KMS-11 (cell line): ENCODE measurements at regions not wholly inside any gene's neighbourhood (a gene's known extent, or its start where the extent isn't known, plus 50 kb on each side); places are given as distances from the start of the nearest gene placed in this dataset.

Experiments used
- H2AFZ ChIP-seq: fragments of 200-600 bp; sonication (generic); 2 replicates; pipeline ENCODE4 v1.6.1; 2016; ENCODE audit warnings: antibody characterized with exemption, mixed run types, low read depth
- H3K27ac ChIP-seq: fragments of 200-600 bp; sonication (generic); 2 replicates; pipeline ENCODE4 v1.6.1; 2016; ENCODE audit warnings: mild to moderate bottlenecking, mixed run types
- H3K27me3 ChIP-seq: fragments of 200-600 bp; sonication (generic); 2 replicates; pipeline ENCODE4 v1.6.1; 2017; ENCODE audit warnings: mild to moderate bottlenecking, low read depth, mixed run types, moderate library complexity; ENCODE audit not compliant: insufficient read depth
- H3K36me3 ChIP-seq: fragments of 200-600 bp; sonication (generic); 2 replicates; pipeline ENCODE4 v1.6.1; 2017; ENCODE audit warnings: mild to moderate bottlenecking, mixed run types; ENCODE audit not compliant: insufficient read depth
- H3K4me1 ChIP-seq: fragments of 200-600 bp; sonication (generic); 2 replicates; pipeline ENCODE4 v1.6.1; 2016; ENCODE audit warnings: mild to moderate bottlenecking, low read depth, mixed run types; ENCODE audit not compliant: poor library complexity, severe bottlenecking
- H3K4me2 ChIP-seq: fragments of 200-600 bp; sonication (generic); 2 replicates; pipeline ENCODE4 v1.7.0; 2016; ENCODE audit warnings: mild to moderate bottlenecking, mixed run types
- H3K4me3 ChIP-seq: fragments of 200-600 bp; sonication (generic); IDR thresholded peaks from 2 replicates; pipeline ENCODE4 v1.6.1; 2017; ENCODE audit warnings: low read depth, low read length, mixed read lengths; ENCODE audit not compliant: insufficient read depth
- H3K79me2 ChIP-seq: fragments of 200-600 bp; sonication (generic); 2 replicates; pipeline ENCODE4 v1.6.1; 2016; ENCODE audit warnings: low read depth, mixed run types; ENCODE audit not compliant: insufficient read depth
- H3K9ac ChIP-seq: fragments of 200-600 bp; sonication (generic); 2 replicates; pipeline ENCODE4 v1.6.1; 2016; ENCODE audit warnings: mild to moderate bottlenecking, mixed run types
- H4K20me1 ChIP-seq: fragments of 200-600 bp; sonication (generic); 2 replicates; pipeline ENCODE4 v1.6.1; 2016; ENCODE audit warnings: mild to moderate bottlenecking, mixed run types; ENCODE audit not compliant: insufficient read depth
- TF ChIP-seq, protein P1 (sequence below): fragments of 200-600 bp; sonication (generic); conservative IDR thresholded peaks from 2 replicates; pipeline ENCODE4 v1.6.1; 2017; ENCODE audit warnings: low read depth, mild to moderate bottlenecking, antibody characterized with exemption, low read length, moderate library complexity, mixed read lengths

DNA sequence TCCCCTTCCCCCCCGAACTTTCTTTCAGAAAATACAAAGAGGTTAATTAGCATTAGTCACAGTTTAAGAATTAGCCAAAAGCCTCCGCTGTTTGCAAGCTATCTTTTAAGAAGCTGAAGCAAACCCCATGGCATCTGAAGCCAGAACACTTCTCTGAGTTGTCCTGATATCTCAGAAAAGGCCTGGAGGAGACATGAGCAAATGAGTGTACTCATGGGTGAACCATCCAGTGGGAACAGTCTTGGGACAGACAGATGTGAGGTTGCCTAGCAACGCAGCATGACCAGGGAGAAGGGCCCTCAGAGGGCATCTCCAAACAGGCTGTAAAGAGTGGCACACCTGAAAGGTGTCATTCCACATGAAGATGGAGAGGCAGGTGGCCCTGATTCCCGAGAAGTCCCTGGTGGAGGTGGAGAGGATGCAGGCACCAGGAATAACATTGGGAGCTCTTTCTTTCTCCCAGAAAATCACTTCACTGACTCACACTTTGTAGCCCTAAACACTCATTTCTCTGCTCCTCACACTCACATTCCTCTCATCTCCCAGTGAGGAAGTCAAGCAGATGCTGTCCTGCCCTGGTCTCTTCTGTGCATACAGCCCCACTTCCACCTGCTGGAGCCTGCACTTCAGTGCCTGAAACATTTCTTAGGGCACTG is 87.0 kb upstream of the TSHZ3 start:
- Histone ChIP-seq H3K36me3 (no peaks in the 10 kb centered on the region), H4K20me1 (no peaks in the 10 kb centered on the region), H3K27me3 (no peaks in the 10 kb centered on the region), H3K9ac (no peak overlapping the region), H3K79me2 (no peaks in the 10 kb centered on the region), H3K27ac (no peak overlapping the region), H3K4me3 (no peak overlapping the region), H3K4me2 (no peak overlapping the region), H2AFZ (no peak overlapping the region), H3K4me1 (no peaks in the 10 kb centered on the region)
- TF ChIP-seq, protein P1, sequence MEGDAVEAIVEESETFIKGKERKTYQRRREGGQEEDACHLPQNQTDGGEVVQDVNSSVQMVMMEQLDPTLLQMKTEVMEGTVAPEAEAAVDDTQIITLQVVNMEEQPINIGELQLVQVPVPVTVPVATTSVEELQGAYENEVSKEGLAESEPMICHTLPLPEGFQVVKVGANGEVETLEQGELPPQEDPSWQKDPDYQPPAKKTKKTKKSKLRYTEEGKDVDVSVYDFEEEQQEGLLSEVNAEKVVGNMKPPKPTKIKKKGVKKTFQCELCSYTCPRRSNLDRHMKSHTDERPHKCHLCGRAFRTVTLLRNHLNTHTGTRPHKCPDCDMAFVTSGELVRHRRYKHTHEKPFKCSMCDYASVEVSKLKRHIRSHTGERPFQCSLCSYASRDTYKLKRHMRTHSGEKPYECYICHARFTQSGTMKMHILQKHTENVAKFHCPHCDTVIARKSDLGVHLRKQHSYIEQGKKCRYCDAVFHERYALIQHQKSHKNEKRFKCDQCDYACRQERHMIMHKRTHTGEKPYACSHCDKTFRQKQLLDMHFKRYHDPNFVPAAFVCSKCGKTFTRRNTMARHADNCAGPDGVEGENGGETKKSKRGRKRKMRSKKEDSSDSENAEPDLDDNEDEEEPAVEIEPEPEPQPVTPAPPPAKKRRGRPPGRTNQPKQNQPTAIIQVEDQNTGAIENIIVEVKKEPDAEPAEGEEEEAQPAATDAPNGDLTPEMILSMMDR: no peak

DNA sequence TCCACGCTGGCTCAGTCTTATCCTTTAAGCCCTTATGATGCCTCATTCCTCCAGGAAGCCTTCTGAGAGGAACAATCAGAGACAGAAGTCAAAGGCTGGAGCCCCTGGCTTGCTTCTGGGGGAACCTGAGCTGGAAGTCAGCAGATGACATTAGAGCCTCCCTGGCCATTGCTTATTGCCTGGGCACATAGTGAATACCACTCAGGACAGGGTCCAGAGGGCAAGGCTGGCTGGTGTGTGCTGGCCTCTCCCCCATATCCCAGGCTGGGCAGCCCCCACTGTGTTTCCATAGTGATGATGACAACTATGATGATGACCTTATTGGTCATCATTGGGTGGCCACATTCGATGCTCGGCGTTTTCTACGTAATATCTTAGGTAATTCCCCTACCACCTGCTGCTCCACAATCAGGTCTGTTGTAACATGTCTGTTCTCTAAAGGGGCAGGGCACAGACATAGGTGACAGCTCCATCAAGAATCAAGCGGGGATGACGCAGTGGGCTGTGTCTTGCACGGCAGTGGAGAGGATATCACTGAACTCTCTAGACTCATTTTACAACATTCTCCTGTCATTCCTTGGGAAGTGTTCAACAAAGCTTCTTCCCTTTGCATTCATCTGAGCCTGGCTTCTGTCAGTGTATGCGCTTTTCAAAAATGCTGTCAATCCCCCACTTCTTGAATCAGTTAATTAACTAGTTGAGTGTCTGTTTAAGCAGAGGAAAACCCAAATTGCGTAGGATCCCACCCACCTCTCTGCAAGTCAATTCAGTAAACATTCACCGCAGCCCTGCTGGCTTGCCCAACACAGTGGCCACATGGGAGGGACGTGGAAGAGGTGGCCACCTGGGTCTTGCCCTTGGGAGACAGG is 89.4 kb upstream of the TSHZ3 start:
- H3K9ac ChIP-seq: no peak overlapping the region
- H3K4me2 ChIP-seq: no peak overlapping the region
- H3K79me2 ChIP-seq: no peaks in the 10 kb centered on the region
- no peaks in the 10 kb centered on the region for H3K36me3 ChIP-seq
- no peak overlapping the region for H2AFZ ChIP-seq
- H3K4me1 ChIP-seq: no peaks in the 10 kb centered on the region
- H3K27ac ChIP-seq: no peak overlapping the region
- TF ChIP-seq, protein P1: no peak
- H3K4me3 ChIP-seq: no peak overlapping the region
- no peaks in the 10 kb centered on the region for H4K20me1 ChIP-seq
- H3K27me3 ChIP-seq: no peaks in the 10 kb centered on the region

DNA sequence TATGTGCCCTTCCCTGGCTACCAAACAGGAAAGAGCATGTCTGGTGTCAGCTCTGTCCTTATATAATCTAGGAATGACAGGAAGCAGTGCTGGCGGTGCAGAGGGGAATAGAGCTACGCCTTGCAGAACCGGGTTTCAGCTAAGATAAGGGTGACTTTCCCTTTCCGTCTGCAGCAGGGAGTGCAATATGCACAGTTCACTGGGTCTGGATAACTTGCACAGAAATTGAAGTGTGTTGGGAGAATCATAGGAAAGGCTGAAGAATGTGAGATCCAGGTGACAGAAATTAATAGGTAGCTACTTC is 90.0 kb upstream of the TSHZ3 start:
- no peaks in the 10 kb centered on the region for H4K20me1 ChIP-seq
- no peak overlapping the region for H3K9ac ChIP-seq
- TF ChIP-seq, protein P1: no peak
- no peak overlapping the region for H3K4me3 ChIP-seq
- no peaks in the 10 kb centered on the region for H3K36me3 ChIP-seq
- no peaks in the 10 kb centered on the region for H3K79me2 ChIP-seq
- H3K27me3 ChIP-seq: no peaks in the 10 kb centered on the region
- H3K4me1 ChIP-seq: no peaks in the 10 kb centered on the region
- H3K4me2 ChIP-seq: no peak overlapping the region
- H3K27ac ChIP-seq: no peak overlapping the region
- H2AFZ ChIP-seq: no peak overlapping the region

DNA sequence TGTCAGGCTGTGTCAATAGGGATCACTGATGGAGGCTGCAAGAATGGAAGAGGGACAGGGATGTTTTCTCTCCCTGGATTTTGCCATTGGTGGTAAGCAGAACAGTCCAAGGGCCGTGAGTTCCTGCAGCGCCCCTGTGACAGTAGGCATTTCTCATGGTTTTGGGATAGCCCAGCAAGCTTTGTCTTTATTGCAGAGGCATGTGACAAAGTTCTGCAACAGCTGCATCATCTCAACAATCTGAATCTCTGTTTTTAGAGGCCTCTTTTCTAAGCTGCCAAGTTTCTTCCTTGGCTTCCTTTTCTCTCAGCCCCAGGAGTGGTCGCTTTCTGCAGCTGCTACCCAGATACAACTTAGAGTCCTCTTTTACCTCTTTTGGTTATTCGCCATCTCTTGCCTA is 95.7 kb upstream of the TSHZ3 start:
- TF ChIP-seq, protein P1: no peak
- Histone ChIP-seq H3K4me1 (no peaks in the 10 kb centered on the region), H3K36me3 (no peaks in the 10 kb centered on the region), H3K27me3 (no peaks in the 10 kb centered on the region), H3K4me2 (no peak overlapping the region), H2AFZ (no peak overlapping the region), H3K9ac (no peak overlapping the region), H4K20me1 (no peaks in the 10 kb centered on the region), H3K79me2 (no peaks in the 10 kb centered on the region), H3K27ac (no peak overlapping the region), H3K4me3 (no peak overlapping the region)
